HG02852 (cell line): ENCODE measurements at regions not wholly inside any gene's neighbourhood (a gene's known extent, or its start where the extent isn't known, plus 50 kb on each side); places are given as distances from the start of the nearest gene placed in this dataset.
"Not testable (repeated sequence)": the region's sequence is repeated elsewhere in the genome, so short reads cannot be mapped to it uniquely, and the experiment has no call there.

Source experiments
- ATAC-seq: cut with Tn5 transposase; IDR thresholded peaks from one replicate; pipeline ENCODE4 v1.9.1; 2021; ENCODE audit warnings: mild to moderate bottlenecking, moderate library complexity; ENCODE audit not compliant: unreplicated experiment

DNA sequence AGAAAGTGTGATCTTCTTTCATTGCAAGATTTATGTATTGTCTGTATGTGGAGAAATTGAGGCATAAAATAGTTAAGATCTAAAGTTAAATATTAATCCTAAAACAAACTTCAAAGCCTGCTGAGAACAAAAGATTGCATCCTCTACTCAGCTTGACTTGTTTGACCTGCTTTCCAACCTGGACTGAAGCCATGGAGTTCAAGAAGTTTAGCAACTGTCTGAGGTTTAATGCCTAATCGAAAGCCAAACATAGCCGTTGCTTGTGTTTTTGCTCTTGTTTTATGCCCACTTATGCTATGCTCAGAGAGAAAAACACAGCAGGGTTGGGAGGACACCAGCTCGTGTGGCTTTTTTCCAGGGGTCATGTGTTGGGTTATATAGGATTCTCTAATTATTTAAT, 135.6 kb downstream of the NUFIP1 start:
- no peak for ATAC-seq

DNA sequence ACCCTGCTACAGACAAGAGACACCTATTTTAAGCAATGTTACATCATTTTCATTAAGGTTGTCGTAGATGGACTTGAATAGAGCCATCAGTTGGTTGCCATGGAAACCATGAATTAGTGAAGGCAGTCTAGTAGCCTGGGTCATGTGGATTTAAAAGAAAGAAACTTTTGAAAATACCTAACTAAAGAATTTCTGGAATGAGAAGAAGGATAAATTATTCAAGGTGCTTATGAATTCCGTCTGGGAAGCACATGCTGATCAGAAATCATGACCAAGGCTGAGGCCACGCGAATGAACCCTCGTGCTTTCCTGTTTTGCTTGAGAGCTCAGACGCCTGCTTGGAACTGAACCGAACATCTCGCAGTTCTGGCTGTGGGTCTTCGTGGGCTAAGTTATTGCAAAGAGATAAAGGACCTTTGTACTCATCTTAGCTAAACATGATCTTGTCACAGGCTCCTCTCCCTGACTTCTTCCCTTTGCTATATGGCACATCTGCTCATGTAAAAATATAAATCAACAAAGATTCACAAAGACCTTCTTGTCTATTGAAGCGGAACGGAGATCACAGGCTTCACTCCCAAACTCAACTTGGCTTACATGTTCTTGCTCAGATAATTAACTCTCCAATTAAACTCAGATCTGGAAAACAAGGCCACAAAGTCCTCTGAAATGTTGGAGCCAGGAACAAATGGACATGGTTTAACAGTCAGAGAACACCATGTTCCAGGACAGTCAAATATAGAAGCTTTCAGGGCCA, 140.2 kb downstream of the NUFIP1 start:
- no peak for ATAC-seq

- ATAC-seq: not testable (repeated sequence)
These were observed 143.8 kb downstream of the NUFIP1 start for GRCh38 chr13:44845281-44846058.

DNA sequence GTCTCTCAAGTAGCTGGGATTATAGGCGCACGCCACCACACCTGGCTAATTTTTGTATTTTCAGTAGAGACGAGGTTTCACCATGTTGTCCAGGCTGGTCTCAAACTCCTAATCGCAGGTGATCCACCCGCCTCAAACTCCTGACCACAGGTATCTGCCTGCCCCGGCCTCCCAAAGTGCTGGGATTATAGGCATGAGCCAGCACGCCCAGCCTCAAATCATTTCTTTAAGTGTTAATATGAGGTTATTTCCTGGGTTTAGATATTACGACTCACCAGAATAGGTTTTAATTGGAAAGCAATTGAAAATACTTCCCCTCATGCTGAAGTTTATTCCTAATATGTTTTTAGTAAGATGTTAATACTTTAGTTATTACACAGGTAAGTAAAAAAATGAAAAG, 144.5 kb downstream of the NUFIP1 start:
- no peak for ATAC-seq

DNA sequence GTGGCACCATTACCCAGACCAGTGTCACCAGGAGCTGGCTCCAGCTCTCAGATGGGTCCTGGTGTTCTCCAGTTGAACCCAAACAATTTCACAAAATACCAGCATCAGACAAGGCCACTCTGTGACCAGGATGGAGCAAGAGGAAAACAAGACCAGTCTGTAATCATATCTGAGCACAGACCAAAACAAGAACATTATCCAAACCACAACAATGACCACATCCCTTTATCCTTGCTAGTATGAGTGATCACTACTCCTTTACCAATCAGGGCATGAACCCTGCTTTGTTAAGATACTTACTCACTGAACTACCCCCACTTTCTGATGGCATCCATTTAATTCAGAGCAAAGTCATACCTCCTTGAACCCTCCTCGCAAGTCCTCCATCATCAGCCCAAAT, 145.9 kb downstream of the NUFIP1 start:
- ATAC-seq: no peak

GRCh38 chr13:44842158-44842557, 147.1 kb downstream of the NUFIP1 start:
- ATAC-seq: no peak

DNA sequence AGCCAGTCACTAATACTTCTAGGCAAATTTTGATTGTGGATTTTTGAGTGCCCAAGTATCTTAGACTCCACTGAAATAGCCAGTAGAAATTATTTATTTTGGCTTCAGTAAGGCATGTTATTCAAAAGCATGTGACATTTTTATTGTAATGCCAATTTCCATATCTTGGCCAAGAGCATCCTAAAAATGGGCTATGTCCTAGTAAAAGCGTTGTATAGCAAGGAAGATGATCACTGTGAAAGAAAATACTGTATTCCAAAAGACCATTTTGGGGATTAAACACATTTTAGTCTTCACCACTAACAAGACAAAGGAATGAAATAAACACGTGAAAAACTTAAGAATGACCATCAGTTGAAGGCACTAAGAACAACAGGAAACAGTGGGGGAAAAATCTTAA, 149.1 kb downstream of the NUFIP1 start:
- no peak for ATAC-seq

DNA sequence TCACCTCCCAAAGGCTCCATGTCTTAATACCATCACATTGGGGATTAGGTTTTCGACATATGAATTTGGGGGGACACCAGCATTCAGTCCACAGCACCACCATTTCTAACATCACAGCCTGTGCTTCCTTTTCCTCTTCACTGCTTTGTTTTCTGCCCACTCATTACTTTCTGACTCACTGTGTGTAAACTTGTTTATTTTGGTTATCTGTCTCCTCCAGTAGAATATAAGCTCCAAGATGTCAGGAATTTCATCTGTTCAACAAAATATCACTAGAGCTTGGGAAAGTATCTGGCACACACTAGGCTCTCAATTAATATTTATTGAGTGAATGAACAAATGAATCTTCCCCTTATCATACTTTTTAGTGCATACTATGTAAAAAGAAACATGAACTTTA, 152.0 kb downstream of the NUFIP1 start:
- ATAC-seq: no peak

DNA sequence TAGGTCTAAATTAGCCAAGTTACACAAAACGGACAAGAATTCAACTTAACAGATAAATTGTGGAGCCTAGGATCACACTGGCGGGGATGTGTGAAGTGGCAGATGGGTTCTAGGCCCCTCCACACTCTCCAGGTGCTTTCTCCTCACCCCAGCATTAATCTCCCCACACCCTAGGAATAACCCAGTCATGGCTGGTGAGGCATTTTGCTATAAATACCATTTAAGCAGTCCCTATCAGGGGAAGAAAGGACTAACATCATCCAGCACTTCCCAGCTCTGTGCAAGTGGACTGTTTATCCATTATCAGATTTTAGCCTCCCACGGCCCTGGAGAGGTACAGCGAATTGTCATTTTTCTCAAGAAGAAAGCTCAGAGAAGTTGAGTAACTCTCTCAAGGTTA, 154.9 kb downstream of the NUFIP1 start:
- ATAC-seq: no peak

DNA sequence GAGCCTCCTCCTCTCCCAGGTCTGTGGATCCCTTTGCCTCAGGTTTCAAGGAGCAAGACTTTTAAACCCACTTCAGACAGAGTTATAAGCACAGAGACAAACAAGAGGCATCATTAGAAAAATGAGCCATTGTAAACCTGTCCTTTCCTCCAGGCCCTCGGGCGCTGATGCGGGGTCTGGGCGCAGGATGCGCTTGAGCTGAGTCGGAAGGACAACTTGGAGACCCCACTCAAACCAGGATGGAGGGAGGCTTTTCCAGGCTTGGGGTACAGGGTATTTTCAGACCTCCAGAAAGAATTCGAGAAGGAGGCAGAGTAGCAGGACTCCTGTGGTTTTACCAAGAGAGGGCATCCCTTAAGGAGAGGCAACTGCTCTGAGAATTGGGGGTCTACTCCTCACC, 155.6 kb downstream of the NUFIP1 start:
- ATAC-seq: no peak

DNA sequence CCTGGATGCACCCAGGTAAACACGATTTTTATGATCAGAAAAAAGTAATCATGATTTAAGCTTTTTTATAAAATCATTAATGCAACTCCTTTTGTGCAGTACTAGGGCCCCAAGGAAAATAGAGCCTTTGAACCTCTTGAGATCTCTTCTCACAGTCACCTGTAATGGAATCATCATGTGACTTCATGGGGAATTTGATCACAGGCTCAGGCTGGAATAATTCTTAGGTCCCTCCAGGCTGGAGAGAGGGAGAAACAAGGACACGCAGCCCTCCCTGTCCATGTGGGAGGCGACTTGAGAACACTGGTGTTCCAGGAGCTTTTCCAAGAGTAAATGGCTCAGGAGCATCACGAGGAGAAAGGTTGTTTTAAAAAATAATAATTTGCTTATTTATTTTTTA, 156.1 kb downstream of the NUFIP1 start:
- ATAC-seq: no peak

DNA sequence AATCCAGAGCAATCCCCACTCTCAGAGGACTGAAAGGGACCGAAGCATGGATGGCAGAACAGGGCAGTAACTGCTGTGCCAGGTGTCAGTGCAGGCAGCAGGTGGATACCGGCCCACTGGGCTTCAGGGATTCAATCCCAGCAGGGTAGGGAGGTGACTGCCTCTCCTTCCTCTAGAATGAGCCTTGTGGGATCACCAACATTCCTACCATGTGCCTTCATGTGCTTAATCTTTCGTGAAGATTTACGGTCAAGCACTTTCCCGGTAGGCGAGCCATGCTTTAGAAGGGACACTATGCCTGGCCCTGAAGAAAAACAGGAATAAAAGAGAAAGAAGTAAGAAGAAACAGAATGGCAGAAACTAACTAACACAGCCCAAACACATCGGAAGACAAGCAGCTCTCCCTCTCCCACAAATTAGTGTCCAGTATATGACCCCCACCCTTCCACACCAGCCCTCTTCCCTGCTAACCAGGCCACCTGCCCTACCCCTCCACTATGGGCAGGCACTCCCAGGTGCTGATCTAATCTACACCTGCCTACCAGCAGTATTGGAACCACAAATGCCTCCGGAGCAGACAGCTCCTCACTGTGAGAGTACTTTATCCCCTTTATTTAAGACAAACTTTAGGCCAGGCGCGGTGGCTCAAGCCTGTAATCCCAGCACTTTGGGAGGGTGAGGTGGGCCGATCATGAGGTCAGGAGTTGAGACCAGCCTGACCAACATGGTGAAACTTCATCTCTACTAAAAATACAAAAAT, 162.5 kb downstream of the NUFIP1 start:
- ATAC-seq: no peak

DNA sequence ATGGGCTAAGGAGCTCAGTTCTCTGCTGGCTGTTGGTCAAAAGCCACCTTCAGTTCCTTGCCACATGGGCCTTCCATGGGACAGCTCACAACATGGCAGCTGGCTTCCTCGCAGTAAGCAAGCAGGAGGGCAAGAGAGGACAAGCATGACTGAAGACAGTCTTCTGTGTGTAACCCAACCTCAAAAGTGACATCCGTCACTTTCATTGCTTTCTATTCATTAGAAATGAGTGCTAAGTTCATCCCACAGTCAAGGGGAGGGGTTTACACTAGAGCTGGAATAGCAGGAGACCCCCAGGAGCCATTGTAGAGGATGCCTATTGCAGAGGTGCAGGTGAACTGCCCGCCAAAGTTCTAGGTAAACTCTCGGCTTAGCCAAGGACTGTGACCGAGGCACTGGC, 163.3 kb downstream of the NUFIP1 start:
- ATAC-seq: no peak

GRCh38 chr13:44823555-44823954, 165.7 kb downstream of the NUFIP1 start:
- ATAC-seq: not testable (repeated sequence)

- no peak for ATAC-seq
These were observed 167.0 kb downstream of the NUFIP1 start for GRCh38 chr13:44822291-44822690.

DNA sequence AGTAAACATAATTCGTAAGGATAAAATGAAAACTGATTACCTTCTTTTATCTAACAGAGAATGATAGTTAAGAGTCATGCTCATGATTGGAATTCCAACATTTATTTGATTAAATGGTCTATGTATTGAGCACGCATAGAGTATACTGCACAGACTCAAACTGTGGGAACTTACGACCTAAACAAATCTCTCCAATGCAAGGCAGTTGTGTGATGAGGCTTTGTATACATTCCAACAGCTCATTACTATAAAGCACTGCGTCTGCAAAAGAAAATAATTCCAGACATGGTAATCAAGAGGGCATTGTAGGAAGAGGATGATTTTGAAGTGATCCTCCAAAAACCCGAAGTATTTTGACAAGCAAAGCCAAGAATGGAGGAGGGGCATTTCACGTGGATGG, 169.5 kb downstream of the NUFIP1 start:
- ATAC-seq: no peak

DNA sequence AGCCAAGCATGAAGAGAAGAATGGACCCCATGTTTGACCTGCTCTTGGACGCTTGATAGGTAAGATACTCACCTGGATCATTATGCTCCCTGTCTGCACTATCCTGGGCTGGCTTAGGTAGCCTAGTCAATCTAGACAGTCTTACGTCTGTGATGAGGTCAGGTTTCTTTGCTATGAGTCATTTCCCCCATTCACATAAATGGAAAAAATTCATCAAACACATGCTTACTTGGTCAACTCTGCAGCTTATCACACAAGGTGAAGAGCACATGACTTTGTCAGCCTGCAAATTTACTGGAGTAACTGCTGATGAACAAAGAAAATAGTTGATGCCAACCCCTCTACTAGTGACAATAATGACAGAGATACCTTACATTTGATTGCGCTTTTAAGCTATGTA, 170.0 kb downstream of the NUFIP1 start:
- no peak for ATAC-seq

- ATAC-seq: no peak
These were observed 170.8 kb downstream of the NUFIP1 start for GRCh38 chr13:44818428-44818827.

DNA sequence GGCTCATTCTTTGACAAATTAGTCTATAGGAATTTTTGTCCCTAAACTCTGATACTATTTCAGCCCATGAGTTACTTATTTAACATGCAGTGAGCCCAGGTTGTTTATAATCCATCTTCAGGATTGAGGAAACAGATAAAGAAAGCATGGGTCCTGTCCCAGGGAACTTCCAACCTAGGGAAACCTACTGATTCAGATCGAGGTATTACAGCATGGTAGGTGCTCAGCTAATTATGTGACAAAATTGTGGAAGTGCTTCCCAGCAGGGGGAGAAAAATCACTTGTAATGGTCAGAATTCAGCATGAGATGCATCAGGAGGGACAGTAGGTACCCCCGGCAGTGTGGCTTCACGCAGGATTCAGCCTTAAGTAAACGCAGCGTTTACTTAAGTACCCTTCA, 171.3 kb downstream of the NUFIP1 start:
- no peak for ATAC-seq

- ATAC-seq: no peak
These were observed 172.1 kb downstream of the NUFIP1 start for GRCh38 chr13:44817131-44817671.

DNA sequence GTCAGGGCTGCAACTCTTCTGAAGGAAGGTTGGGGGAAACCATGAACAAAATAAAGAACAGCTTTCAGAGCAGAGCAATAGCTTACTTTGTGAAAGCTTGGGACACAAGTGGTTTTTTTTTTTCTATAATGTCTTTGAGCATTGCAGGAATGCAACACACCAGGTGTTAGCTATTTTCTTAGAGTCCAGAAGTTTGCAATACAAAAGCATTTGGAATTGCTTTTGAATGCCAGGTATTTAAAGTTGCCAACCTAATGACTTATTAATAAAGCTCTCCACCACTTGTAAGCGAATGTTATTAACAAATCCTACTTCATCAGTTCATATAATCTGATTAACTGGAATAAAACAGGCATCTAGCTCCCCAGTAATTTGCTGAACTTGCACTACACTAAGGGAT, 172.6 kb downstream of the NUFIP1 start:
- ATAC-seq: no peak
